GM18498 (cell line): ENCODE measurements at regions not wholly inside any gene's neighbourhood (a gene's known extent, or its start where the extent isn't known, plus 50 kb on each side); places are given as distances from the start of the nearest gene placed in this dataset.

ENCODE experiments used
- ATAC-seq: cut with Tn5 transposase; IDR thresholded peaks from one replicate; pipeline ENCODE4 v1.9.1; 2021; ENCODE audit warnings: mild to moderate bottlenecking, moderate library complexity; ENCODE audit not compliant: unreplicated experiment

DNA sequence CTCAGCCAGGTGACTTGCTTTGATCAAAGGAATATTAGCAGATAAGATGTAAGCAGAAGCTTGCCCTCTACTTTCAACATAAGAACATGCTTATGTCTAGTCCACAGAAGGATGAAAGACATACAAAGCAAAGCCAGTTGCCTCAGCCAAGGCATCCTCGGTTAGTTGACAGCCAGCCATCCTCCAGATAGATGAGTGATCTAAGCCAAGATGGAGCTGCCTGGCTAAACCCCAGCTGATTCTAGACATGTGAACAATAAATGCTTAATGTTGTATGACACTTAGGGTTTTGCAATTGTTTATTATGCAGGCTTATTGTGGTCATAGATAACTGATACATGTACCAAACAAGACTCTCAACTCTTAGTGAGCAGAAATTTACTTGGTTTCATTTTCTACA is 157.6 kb upstream of the TMTC2 start:
- ATAC-seq = no peak

- ATAC-seq = no peak
Measured at GRCh38 chr12:82529954-82530353, 156.8 kb upstream of the TMTC2 start.

DNA sequence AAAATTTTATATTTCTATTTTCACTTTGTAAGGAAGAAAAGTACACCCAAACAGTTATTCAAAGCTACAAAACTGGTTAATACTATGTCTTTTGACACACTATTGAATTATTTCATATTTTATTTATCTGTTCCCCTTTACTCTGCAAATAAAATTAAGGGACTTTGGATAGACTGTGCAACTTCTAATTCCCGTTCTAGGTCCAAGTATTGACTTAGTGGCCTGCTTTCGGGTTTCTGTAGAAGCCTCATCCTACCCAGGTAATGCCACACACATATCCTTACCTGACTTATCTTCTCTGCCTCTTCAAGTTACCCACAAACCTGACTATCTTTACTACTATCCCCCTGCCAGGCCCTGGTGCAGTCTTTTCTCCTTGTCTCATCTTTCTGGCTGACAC is 156.3 kb upstream of the TMTC2 start:
- ATAC-seq = no peak

- ATAC-seq = no peak
Measured at GRCh38 chr12:82533341-82533740, 153.4 kb upstream of the TMTC2 start.

DNA sequence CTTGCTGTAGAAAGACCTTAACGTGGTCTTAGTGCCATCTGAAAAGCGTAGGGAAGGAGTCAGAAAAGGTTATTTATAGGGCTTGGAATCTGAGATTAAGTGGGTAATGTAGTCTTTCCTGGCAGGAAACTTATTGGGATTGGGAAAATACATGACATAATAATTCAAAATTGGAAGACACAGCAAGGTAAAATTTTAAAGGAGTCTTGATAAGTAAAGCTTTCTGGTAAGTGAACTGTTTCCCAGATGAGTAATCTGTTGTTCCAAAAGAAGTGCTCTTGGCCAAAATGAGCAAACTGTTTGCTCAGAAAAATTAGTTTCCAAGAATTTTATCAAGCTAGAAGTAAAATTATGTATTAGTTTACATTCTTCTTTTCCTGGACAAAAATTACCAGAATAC is 149.3 kb upstream of the TMTC2 start:
- no peak for ATAC-seq

- ATAC-seq = peak; percentile 78
Measured at GRCh38 chr12:82554529-82554928, 132.2 kb upstream of the TMTC2 start.

- ATAC-seq = no peak
Measured at GRCh38 chr12:82555699-82556098, 131.0 kb upstream of the TMTC2 start.

GRCh38 chr12:82565966-82566365 is 120.7 kb upstream of the TMTC2 start:
- no peak for ATAC-seq

DNA sequence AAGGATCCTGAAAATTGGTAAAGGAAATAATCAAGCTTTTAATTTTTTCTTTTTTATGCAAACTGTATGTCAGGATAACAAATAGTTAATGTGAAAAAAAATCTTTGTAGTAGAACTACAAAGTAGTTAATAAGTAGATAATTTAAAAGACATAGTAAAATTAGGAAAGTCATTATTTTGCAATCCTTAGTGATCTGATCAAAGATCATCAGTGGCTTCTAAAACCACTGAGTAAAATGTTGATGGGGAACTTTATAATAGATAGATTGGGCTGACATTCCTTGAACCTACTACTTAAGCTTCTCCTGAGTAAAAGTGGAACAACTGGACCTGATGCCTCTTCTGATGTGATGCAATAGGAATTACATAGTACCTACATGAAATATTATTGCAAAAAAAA is 119.0 kb upstream of the TMTC2 start:
- no peak for ATAC-seq

DNA sequence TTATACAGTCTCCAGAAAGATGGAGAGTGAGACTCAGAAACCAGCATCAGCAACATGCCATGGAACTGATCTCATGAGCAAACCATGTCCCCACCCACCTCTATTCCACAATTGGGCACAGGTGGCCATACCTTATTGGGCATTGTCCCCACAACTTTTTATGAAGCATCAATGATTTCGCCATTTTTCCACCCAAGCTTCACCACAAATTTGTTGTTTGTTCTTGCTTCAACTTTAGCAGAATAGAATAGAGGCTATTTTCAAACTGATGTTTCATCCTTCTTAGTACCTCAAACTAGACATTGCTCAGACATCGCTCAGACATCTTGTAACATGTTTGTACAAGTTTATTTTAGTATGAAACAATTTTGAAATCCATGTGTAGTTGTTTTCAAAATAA is 112.5 kb upstream of the TMTC2 start:
- no peak for ATAC-seq

GRCh38 chr12:82578725-82579124 is 108.0 kb upstream of the TMTC2 start:
- no peak for ATAC-seq

- ATAC-seq = no peak
Measured at GRCh38 chr12:82583756-82584155, 103.0 kb upstream of the TMTC2 start.

- peak; percentile 55 for ATAC-seq
Measured at GRCh38 chr12:82593143-82593542, 93.6 kb upstream of the TMTC2 start.

DNA sequence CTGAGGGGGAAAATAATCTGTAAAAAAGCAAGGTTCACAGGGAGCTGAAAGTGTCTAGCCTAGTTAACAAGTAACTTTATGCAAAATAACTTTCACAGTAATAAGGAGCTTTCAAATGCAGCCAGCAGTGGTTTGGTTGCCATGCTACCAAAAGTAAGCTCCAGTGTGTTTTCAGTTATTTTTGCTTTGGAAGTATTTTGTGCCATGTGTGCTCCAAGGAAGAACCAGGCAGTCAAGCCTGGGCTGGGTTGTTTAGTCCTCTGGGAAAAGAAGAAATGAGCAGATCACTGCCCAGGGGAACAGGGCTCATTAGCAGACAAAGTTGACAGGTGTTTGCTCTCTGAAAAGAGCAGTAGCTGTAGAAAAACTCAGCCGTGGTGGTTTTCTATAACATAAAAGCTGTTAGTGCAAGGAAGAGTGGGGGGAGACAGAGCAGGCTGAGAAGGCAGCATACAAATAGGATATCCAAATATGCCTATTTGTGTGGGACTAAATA is 92.8 kb upstream of the TMTC2 start:
- peak; percentile 98 for ATAC-seq

DNA sequence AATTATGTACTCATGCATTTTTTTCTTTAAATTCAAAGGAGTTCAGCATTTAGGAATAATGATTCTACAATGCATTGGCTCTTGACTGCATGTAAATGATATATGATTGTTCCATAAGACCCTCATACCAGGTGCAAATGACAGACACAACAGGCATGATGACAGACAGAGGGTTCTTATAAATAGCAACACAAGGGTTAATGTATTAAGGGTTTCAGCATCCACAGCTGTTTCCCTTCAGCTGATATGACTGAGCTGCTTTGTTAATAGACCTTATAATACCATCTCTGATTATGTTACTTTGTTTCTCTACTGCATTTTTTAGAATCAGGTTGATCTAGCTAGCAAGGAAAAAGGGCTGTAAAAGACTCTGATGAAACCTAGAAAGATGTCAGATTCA is 90.8 kb upstream of the TMTC2 start:
- ATAC-seq = no peak

DNA sequence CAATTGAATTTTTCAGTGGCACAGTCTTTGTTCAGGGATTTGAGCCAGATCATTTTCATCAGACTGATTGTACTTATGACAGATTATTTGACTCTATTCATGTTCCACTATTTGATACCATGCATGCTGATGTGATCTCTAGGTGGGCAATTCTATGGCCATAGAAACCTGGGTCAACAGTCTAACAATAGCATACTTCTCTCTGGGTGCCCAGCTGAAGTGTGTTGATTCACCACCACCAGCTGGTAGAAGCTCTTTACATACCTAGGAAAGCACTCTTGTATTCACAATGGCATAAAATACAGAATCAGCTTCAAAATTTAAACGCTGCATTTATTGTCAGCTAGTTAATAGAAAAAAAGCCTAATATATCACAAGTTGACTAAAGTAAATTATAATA is 90.2 kb upstream of the TMTC2 start:
- no peak for ATAC-seq

DNA sequence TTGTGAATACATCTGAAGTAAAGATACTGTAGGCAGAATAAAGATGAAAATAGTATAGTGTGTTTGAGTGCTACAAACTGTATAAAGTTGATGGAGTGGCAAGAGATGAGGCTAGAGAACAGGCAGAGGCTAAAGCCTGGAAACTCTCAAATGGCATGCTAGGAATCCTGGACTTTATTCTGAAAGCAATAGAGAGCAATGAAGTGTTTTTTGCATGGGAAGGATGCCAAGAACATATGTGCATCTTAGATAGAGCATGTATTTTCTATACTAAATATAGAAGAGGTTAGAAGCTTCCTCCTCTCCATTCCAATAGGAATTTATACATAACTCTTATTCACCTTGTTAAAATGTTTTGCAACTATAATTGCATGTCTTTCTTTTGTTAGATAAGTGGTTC is 86.3 kb upstream of the TMTC2 start:
- ATAC-seq = no peak

DNA sequence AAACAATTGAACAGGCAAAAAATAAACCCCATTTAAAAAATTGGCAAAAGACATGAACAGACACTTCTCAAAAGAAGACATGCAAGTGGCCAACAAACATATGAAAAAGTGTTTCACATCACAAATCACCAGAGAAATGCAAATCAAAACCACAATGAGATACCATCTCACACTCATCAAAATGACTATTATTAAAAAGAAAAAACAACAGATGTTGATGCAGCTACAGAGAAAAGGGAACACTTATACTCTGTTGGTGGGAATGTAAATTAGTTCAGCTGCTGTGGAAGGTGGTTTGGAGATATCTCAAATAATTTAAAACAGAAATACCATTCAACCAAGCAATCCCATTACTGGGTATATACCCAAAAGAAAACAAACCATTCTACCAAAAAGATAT is 83.1 kb upstream of the TMTC2 start:
- ATAC-seq = peak; percentile 60

GRCh38 chr12:82605115-82605514 is 81.6 kb upstream of the TMTC2 start:
- peak; percentile 57 for ATAC-seq

DNA sequence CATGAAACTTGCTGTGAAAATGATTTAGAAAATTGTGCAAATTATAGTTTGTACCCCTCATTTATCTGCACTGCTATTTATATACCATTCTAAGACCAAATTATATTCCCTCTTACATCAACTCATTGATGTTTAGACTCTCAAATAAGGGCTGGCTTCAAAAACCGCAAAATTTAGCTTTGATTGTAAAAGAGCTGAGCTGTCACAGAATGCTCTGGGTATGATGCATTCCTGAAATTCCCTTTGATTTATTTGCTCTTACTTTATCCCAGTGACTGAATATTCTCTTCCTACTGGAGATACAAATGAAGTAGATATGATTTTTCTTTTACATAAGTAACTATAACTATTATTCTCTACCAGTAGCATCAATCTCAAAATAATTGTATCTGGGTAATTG is 78.0 kb upstream of the TMTC2 start:
- no peak for ATAC-seq

DNA sequence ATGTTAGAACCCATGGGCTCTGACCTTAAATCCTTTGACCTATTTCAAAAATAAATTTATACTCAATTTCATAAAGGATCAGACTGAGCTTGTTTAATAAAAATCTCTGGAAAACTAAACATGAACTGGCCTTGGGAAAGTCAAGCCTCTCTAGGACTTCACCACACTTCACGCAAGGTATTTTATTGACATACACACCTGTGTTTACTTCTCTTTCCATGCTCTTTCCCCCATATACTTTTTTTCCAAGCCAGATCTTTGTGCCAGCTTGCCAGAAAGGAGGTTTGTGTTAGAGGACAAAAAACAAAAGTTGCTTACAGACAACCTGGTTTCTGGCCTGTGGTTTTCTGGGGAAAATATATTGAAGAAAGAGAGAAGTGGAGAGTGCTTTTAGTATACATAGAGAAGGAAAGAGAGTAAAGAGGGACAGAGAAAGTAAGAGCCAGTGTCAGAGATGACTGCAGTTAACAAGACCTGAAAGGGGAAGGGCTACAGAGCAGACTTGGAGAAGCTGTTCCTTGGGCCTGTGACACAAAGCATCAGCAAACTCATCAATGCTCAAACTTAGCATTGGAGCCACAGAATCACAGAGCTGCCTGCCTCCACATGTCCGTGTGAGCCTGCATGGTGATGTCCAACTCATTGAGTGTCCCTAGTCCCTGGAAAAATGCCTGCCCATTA is 77.3 kb upstream of the TMTC2 start:
- ATAC-seq = no peak

DNA sequence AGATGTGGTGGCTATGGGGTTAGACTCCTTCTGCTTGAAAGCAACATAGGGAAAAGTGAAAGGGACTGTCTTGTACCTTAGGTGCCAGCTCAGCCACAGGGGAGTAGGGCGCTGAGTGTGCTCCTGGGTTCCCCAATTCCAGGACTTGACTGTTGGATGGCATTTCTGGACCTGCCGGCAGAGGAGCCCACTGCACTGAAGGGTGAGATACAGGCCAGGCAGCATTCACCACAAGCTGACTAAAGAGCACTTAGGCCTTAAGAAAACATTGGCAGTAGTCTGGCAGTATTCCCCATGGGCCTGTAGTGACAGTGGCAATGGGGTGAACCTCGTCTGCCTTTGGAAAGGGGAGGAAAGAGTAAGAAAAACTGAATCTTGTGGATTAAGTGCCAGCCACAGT is 67.1 kb upstream of the TMTC2 start:
- ATAC-seq = no peak

DNA sequence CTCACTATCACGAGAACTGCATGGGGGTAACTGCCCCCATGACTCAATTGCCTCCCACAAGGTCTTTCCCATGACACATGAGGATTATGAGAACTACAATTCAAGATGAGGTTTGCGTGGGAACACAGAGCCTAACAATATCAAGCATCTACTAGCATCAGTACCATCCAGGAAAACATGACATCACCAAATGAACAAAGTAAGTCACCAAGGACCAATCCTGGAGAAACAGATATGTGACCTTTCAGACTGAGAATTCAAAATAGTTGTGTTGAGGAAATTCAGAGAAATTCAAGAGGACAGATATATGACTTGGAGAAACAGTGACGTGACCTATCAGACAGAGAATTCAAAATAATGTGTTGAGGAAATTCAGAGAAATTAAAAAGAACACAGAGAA is 65.8 kb upstream of the TMTC2 start:
- no peak for ATAC-seq
